Jurkat, Clone E6-1 (cell line): ENCODE measurements at regions not wholly inside any gene's neighbourhood (a gene's known extent, or its start where the extent isn't known, plus 50 kb on each side); places are given as distances from the start of the nearest gene placed in this dataset.
"Not testable (repeated sequence)": the region's sequence is repeated elsewhere in the genome, so short reads cannot be mapped to it uniquely, and the experiment has no call there.

Experiments used
- DNase-seq: peaks from one replicate; pipeline ENCODE4 v3.0.0-alpha.2; 2011; ENCODE audit warnings: low read depth, low spot score
- H3K4me3 ChIP-seq: 2 replicates; pipeline ENCODE4 v1.5.1; 2011; ENCODE audit warnings: mild to moderate bottlenecking, low read length, control low read depth, moderate library complexity

- DNase-seq = no peak
- no peak overlapping the region for H3K4me3 ChIP-seq
These were observed 248.7 kb downstream of the RNF152 start for GRCh38 chr18:61643884-61644647.

- no peak overlapping the region for H3K4me3 ChIP-seq
- no peak for DNase-seq
These were observed 252.9 kb downstream of the RNF152 start for GRCh38 chr18:61639886-61640285.

- no peak for DNase-seq
- no peak overlapping the region for H3K4me3 ChIP-seq
These were observed 254.8 kb downstream of the RNF152 start for GRCh38 chr18:61637905-61638595.

GRCh38 chr18:61637319-61637718 lies 255.5 kb downstream of the RNF152 start:
- no peak overlapping the region for H3K4me3 ChIP-seq
- no peak for DNase-seq

- H3K4me3 ChIP-seq = no peak overlapping the region
- DNase-seq = peak; percentile 29
These were observed 256.8 kb downstream of the RNF152 start for GRCh38 chr18:61635901-61636528.

GRCh38 chr18:61628085-61628484 lies 264.7 kb downstream of the RNF152 start:
- no peak for DNase-seq
- no peak overlapping the region for H3K4me3 ChIP-seq

GRCh38 chr18:61624631-61625030 lies 268.2 kb downstream of the RNF152 start:
- H3K4me3 ChIP-seq, DNase-seq: not testable (repeated sequence)

GRCh38 chr18:61619783-61620182 lies 273.0 kb downstream of the RNF152 start:
- no peak for DNase-seq

GRCh38 chr18:61618816-61619215 lies 274.0 kb downstream of the RNF152 start:
- DNase-seq = no peak
- H3K4me3 ChIP-seq = no peak overlapping the region

More at GRCh38 chr18:61619783-61620182, 273.0 kb downstream of the RNF152 start:
- no peak overlapping the region for H3K4me3 ChIP-seq

- H3K4me3 ChIP-seq = no peak overlapping the region
- DNase-seq = no peak
These were observed 276.6 kb downstream of the RNF152 start for GRCh38 chr18:61616111-61616610.

GRCh38 chr18:61612517-61612916 lies 279.3 kb downstream of the CDH20 start:
- no peak for DNase-seq

GRCh38 chr18:61609131-61609530 lies 275.9 kb downstream of the CDH20 start:
- no peak for DNase-seq
- no peak overlapping the region for H3K4me3 ChIP-seq

More at GRCh38 chr18:61612517-61612916, 279.3 kb downstream of the CDH20 start:
- H3K4me3 ChIP-seq = no peak overlapping the region

- no peak for DNase-seq
These were observed 275.1 kb downstream of the CDH20 start for GRCh38 chr18:61608316-61608715.

GRCh38 chr18:61607867-61608266 lies 274.6 kb downstream of the CDH20 start:
- H3K4me3 ChIP-seq = no peak overlapping the region
- no peak for DNase-seq

More at GRCh38 chr18:61608316-61608715, 275.1 kb downstream of the CDH20 start:
- H3K4me3 ChIP-seq = no peak overlapping the region

GRCh38 chr18:61606759-61607158 lies 273.5 kb downstream of the CDH20 start:
- H3K4me3 ChIP-seq = no peak overlapping the region
- DNase-seq = peak; percentile 8

GRCh38 chr18:61606068-61606660 lies 272.9 kb downstream of the CDH20 start:
- no peak for DNase-seq
- H3K4me3 ChIP-seq = no peak overlapping the region

- no peak for DNase-seq
- H3K4me3 ChIP-seq = no peak overlapping the region
These were observed 272.3 kb downstream of the CDH20 start for GRCh38 chr18:61605376-61606067.
